ENCODE measurements at regions not wholly inside any gene's neighbourhood (a gene's known extent, or its start where the extent isn't known, plus 50 kb on each side); places are given as distances from the start of the nearest gene placed in this dataset.
A peak's percentile ranks its signal among the peaks of the same experiment; 100 is the strongest.

DNA sequence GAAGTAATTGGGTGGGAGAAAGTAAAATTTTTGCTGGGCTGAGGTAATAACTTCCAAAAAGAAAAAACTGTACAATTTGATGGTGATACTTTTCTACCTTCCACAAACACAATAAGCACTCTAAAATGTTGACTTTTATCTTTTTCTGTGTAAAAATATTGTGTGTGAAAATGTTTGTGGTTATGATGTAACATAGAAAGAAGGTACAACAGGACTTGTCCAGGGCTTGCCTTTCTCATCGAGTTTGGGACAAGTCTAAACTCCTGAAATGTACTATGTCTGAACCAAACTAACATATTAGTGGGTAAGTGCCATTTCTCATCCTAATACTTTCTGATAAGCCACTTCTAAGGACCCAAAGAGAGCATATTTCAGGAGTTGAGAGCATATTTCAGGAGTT lies 174.2 kb upstream of the PDGFD start:
- DNase-seq (ENCODE audit: low spot score), result no peak

GRCh38 chr11:104337273-104337672 lies 173.3 kb upstream of the PDGFD start:
- DNase-seq (ENCODE audit: low spot score), result no peak

- DNase-seq (ENCODE audit: low spot score), result no peak
Observed at GRCh38 chr11:104333977-104334376, 170.0 kb upstream of the PDGFD start.

DNA sequence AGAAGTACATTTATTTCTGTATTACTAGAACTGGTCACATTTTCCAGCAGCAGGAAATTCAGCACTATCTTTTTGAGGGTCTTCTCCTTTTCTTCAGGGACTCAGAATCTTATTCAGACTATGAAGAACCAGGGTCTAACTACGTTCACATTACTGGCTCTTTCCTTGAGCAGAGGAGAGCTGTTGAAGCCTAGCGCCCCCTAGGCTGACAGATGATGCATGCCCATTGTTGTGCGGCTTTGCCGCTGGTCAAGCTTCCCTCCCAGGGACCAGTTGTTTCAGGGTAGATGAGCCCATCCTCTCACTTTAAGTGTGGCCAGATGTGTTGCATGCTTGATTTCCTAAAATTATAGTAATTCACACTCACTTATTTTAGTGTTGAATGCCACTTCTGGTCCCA lies 168.2 kb upstream of the PDGFD start:
- DNase-seq (ENCODE audit: low spot score), result no peak

GRCh38 chr11:104329078-104329665 lies 165.2 kb upstream of the PDGFD start:
- DNase-seq (ENCODE audit: low spot score), result no peak

DNA sequence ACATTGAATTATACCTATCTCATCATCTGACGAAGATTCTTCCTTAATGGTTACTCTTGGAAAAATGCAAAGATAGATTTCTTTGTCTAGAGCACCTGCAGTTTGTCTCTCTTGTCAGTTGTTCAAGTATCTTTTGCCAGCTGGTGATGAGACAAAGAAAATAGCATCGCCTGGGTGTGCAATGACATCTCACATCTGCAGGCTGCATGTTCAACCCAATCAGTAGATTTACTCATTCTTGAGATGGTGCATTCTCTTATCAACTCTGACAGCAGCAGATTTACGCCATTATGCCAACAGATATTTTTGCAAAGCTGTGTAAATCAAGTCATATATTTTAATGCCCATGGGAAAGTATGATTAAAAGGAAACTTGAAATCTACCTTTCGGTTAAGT lies 164.6 kb upstream of the PDGFD start:
- peak; percentile 27 for DNase-seq (ENCODE audit: low spot score)

DNA sequence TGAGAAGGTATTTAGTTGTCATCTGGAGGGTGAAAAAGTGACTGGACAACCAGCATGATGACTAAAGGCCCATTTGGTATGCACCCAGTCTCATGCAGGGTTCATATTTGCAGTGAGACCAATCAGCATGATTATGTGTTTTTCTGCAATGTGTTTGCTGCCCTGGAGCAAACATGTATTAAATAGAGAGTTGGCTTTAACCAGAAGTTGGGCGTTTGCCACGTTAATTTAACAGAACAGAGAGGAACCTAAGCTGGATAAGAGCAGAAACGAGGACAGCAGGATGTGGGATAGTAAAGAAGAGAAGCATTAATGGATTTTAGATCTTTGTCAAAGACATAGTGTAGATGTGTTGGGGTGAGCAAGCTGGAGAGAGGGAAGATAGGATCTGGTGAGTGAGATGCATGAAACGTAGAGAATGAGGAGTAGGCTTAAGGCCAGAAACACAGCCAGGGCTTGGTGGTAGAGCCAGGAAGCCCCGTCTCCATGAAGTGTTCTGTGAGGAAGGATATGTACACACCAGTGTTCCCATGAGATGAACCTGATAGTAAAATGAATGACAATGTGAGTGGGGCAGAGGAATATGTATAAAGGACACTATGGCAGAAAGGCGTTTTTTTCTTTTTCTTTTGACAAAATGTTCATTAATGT lies 164.0 kb upstream of the PDGFD start:
- DNase-seq (ENCODE audit: low spot score), result no peak

GRCh38 chr11:104325093-104325492 lies 161.1 kb upstream of the PDGFD start:
- no peak for DNase-seq (ENCODE audit: low spot score)

DNA sequence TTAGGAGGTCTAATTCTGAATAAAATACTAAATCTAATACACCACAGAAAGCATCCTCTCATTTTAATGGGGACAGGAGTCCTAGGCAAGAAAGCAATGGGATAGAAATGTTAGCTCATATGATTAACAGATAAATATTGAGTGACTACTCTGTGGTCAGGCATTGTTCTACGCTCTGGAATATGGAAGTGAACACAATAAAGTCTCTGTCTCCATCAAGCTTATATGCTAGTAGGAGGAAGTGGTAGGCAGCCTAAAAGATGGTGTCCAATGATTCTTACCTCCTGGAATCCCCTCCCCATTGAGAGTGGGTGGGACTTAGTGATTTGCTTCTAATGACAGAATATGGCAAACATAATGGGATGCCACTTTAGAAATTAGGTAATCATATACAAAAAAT lies 160.3 kb upstream of the PDGFD start:
- no peak for DNase-seq (ENCODE audit: low spot score)

GRCh38 chr11:104323841-104324240 lies 159.9 kb upstream of the PDGFD start:
- DNase-seq (ENCODE audit: low spot score), result no peak

GRCh38 chr11:104322696-104323095 lies 158.7 kb upstream of the PDGFD start:
- no peak for DNase-seq (ENCODE audit: low spot score)

- DNase-seq (ENCODE audit: low spot score), result peak; percentile 23
Observed at GRCh38 chr11:104320956-104321355, 157.0 kb upstream of the PDGFD start.

DNA sequence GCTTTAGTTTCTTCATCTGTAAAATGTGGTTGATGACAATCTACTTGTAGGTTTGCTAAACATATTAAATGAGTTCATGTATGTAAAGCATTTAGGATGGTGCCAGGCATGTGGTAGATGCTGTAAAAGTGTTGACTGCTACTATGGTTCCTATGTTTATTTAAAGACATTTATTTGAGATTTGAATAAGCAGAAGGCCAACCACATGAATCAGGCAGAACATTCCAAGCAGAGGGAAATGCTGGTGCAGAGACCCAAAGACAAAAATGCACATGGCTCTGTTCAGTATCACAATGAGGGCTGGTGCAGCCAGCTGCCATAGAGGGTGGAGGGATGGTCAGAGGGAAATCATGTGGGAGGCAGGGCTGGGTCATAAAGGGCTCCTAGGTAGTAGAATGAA lies 156.2 kb upstream of the PDGFD start:
- DNase-seq (ENCODE audit: low spot score), result peak; percentile 14

DNA sequence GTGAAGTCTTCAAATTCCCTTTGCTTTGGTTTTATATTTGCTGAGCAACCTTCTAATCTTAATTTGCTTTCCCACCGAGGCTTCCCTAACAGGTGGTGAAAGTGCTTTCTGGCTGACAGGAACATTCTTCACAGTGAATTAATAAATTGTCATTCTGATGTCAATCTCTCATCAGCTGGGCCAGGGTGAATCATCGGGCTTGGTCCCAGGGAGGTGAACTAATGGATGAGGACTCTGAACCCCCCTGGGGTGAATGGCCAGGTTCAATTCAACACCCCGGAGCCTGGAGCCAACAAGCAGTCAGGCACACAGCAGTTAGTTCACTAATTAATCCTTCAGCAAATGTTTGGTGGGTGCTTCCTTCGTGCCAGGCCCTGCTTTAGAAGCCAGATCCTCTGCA lies 155.4 kb upstream of the PDGFD start:
- DNase-seq (ENCODE audit: low spot score), result no peak

DNA sequence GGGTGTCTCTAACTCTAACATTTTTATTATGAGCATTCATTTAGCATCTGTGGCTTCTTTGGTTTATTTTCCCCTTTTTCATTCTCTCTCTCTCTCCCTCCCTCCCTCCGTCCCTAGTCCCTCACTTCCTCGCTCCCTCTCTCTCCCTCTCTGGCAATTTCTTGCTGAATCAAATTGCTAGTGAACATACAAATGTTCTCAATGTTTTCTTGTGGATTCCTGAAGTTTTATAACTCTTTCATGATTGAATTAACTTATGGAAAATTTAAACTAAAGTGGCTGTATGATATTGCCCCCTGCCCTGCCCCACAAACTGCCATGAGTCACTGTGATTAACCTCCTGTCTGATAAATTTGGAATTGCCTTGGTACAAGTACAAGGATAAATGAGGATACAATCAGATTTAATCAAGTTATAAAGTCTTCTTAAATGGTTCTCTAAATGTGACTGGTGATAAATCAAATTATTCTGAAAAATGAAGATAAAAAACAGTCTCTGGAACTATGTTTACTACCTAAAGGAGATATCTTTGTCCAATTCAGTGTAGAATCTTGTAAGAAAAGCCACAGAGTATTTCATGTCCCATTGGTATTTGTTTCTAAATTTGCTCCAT lies 143.0 kb upstream of the PDGFD start:
- no peak for DNase-seq (ENCODE audit: low spot score)

DNA sequence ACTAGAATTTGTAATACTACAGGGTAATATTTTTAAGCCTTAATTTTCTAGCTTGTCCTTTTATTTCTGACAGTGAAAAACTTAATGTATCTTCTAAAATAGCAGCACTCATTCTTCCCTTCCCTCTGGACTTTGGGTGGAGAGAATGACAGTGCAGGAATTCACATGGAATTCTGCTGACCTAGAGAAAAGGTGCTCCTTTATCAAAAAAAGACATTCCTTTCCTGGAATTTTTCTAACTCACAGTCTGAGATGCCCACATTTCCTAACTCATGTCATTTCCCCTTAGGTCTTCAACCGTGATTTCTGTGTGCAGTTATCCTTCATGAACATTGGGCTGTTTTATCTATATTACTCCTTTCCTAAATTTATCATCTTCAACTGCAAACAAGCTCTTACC lies 137.8 kb upstream of the PDGFD start:
- no peak for DNase-seq (ENCODE audit: low spot score)

DNA sequence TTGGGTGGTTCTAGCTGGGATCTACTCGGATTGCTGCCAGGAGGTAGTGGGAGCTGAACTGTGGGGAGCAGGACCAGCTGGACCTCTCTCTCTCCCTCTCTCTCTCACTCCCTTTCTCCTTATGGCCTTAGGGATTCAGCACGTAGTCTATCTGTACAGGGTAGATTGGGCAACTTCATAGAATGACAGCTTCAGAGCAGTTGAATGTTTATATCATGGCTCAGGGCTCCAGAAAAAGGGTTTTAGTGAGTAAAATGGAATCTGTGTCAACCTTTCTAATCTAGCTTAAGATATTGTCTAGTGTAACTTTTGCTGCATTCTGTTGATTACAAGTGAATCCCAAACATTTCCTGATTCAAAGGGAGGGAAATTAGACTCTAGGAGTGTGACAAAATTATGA lies 127.7 kb upstream of the PDGFD start:
- DNase-seq (ENCODE audit: low spot score), result no peak

DNA sequence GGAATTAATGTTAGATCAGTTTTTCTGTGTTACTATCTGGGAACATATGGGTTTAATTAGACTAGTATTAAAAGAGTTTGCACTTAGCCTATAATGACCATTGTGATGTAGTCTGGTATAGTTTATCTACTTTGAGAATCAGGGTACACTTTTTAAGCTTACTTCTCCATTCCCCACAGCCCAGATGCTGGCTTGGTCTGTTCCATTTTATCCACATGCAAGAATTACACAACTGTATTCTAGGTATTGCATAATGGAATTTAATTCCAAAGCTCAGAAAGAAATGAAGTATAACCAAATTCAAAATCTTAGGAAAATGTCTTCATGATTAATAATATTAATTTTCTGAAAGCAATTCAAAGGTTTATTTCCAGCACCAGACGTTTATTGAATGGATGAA lies 122.2 kb upstream of the PDGFD start:
- DNase-seq (ENCODE audit: low spot score), result no peak

- no peak for DNase-seq (ENCODE audit: low spot score)
Observed at GRCh38 chr11:104279587-104279986, 115.6 kb upstream of the PDGFD start.

DNA sequence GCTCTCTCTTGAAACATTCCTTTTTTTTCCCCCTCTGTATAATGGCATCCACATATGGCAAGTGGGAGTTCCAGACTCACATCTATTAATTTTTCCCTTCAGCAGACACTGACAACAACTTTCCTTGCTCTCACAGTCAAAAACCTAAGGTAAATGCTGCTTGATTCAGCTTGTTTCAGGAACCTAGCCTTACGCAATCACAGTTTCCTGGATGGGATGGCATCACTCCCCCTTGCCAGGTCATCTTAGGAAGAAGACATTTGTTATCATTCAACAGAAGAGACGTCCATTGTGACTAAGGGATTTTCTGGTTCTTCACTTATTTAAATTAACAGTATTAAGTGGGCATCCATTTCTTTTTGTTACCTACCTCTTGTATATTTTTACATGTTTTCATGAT lies 112.0 kb upstream of the PDGFD start:
- no peak for DNase-seq (ENCODE audit: low spot score)

GRCh38 chr11:104260456-104260855 lies 96.5 kb upstream of the PDGFD start:
- no peak for DNase-seq (ENCODE audit: low spot score)

DNA sequence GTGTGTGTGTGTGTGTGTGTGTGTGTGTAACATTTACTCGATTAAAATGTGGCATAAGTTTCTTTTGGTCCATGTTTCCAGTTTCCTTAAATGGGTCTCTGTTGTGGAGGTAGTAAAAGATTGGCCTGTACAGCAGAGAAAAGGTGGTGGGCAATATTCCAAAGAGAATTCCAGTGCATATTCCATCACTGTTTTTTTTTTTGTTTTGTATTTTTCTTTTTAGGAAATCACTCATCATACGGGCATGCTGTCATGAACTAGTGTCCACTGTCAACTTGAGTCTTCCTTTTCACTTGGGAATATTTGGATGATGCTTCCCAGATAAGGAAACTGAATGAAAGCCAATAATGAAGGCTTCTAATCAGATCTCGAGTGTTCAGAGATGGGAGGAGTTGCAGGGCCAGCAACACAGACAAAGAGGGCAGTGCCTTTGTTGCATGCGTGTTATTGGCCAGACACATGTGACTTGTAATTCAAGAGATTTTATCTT lies 95.2 kb upstream of the PDGFD start:
- DNase-seq (ENCODE audit: low spot score), result no peak

DNA sequence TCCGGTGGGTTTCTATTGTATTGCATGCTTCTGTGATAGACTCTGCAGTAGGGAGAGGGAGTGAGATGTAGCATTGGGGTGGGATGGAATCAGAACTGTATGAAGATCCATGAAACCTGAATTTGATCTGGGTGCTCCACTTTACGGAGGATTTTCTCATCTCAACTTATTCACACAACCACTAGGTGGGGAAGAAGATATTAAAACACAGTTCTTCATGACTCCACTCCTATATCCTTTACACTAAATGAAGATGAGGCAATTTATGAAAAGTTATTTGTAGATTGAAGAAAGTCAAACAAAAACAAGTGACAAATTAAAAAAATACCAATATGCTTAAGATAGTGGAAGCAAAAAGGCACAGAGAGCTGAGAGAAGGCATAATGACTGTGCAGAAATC lies 92.6 kb upstream of the PDGFD start:
- DNase-seq (ENCODE audit: low spot score), result no peak

Data from umbilical cord (tissue), 1 donor.